K562 (cell line): ENCODE measurements at regions not wholly inside any gene's neighbourhood (a gene's known extent, or its start where the extent isn't known, plus 50 kb on each side); places are given as distances from the start of the nearest gene placed in this dataset.
"Not testable (repeated sequence)": the region's sequence is repeated elsewhere in the genome, so short reads cannot be mapped to it uniquely, and the experiment has no call there.

ENCODE experiments used
- ATAC-seq: fragments of 200-7000 bp; cut with Tn5 transposase; 3 replicates; pipeline ENCODE4 v1.9.1; 2020; ENCODE audit warnings: moderate library complexity
- BruUV-seq: library from RNA; stranded (reverse); fragments of 400-500 nt; replicated peaks from 2 replicates; lab custom pipeline; 2021; lab: Mats Ljungman, UMichigan
- CTCF ChIA-PET: fragments of 300-600 bp; formaldehyde crosslinking; extraction: SDS; loops from one replicate; lab custom pipeline; 2021; ENCODE audit warnings: low intra/inter-chr PET ratio; lab: Yijun Ruan, JAX
- POLR2A ChIA-PET: fragments of 300-600, 350-650 bp; sonication (Branson Sonifier 250); formaldehyde crosslinking; extraction: SDS; loops from one replicate; lab custom pipeline; 2021; ENCODE audit warnings: antibody characterized with exemption, inconsistent platforms; lab: Yijun Ruan, JAX
- DNase-seq, 4 experiments: peaks; one replicate each; pipeline versions ENCODE4 v3.0.0 to v3.0.0-alpha.2; 2011 to 2018; ENCODE audit warnings: low spot score in 3 of 4, mixed read lengths in 3 of 4; ENCODE audit errors: extremely low read depth in 1 of 4
- FAIRE-seq: peaks from 2 replicates; lab custom pipeline; 2011; peaks lifted over from hg19 to GRCh38; lab: Jason Lieb, UNC
- H2AFZ ChIP-seq: 2 replicates; pipeline ENCODE4 v1.6.0; 2011; ENCODE audit warnings: low read depth, low read length, control low read depth, inconsistent platforms
- H3K27ac ChIP-seq: fragments of 200-600 bp; 3 replicates; pipeline ENCODE4 v1.8.0; 2011; ENCODE audit warnings: low read depth, mild to moderate bottlenecking, control low read depth, inconsistent platforms, low read length, moderate library complexity, mixed read lengths; ENCODE audit errors: extremely low read depth
- H3K27me3 ChIP-seq, 2 experiments: fragments of 300-600 bp in 1 of 2; 2 replicates in 1 of 2; 3 replicates in 1 of 2; pipeline versions ENCODE4 v1.6.0 to v1.8.0; 2011; ENCODE audit warnings: inconsistent platforms in 2 of 2, low read length in 2 of 2, mild to moderate bottlenecking in 1 of 2, mixed read lengths in 1 of 2, moderate library complexity in 1 of 2; ENCODE audit not compliant: control insufficient read depth in 2 of 2, insufficient read depth in 2 of 2
- H3K36me3 ChIP-seq: fragments of 300-600 bp; 3 replicates; pipeline ENCODE4 v1.8.0; 2011; ENCODE audit warnings: mild to moderate bottlenecking, low read length, inconsistent platforms; ENCODE audit not compliant: control insufficient read depth, insufficient read depth
- H3K4me1 ChIP-seq, 2 experiments: fragments of 200-600 bp in 1 of 2; replicated peaks in 1 of 2; 2 replicates in 1 of 2; 3 replicates in 1 of 2; pipeline versions ENCODE4 v1.5.1 to v1.8.0; 2011; ENCODE audit warnings: inconsistent platforms in 2 of 2, low read length in 2 of 2, mild to moderate bottlenecking in 1 of 2, mixed read lengths in 1 of 2, moderate library complexity in 1 of 2; ENCODE audit not compliant: control insufficient read depth in 2 of 2, insufficient read depth in 2 of 2
- H3K4me2 ChIP-seq: 2 replicates; pipeline ENCODE4 v1.6.1; 2011; ENCODE audit warnings: low read length, control low read depth, inconsistent platforms, mixed read lengths; ENCODE audit not compliant: insufficient read depth
- H3K4me3 ChIP-seq: fragments of 200-600 bp; sonication (generic), shearing (Covaris generic); 2 replicates; pipeline ENCODE4 v1.5.1; 2016; ENCODE audit warnings: control low read depth, inconsistent platforms
- H3K79me2 ChIP-seq: fragments of 200-600 bp; 3 replicates; pipeline ENCODE4 v1.8.0; 2011; ENCODE audit warnings: low read length, inconsistent platforms; ENCODE audit not compliant: control insufficient read depth, insufficient read depth
- H3K9ac ChIP-seq, 2 experiments: 2 replicates each; pipeline versions ENCODE4 v1.6.0 to v1.6.1; 2011; ENCODE audit warnings: low read depth in 2 of 2, low read length in 2 of 2, control low read depth in 1 of 2, inconsistent platforms in 1 of 2, mild to moderate bottlenecking in 1 of 2, mixed read lengths in 1 of 2; ENCODE audit not compliant: insufficient read depth in 1 of 2
- H3K9me1 ChIP-seq: one replicate; pipeline ENCODE4 v1.6.0; 2011; ENCODE audit warnings: inconsistent platforms, mild to moderate bottlenecking, low read length, moderate library complexity; ENCODE audit not compliant: control insufficient read depth, insufficient read depth
- H3K9me3 ChIP-seq: replicated peaks from 2 replicates; pipeline ENCODE4 v1.5.1; 2011; ENCODE audit warnings: low read depth, low read length, inconsistent platforms; ENCODE audit not compliant: control insufficient read depth, insufficient read depth
- H4K20me1 ChIP-seq: replicated peaks from 2 replicates; pipeline ENCODE4 v1.6.1; 2011; ENCODE audit warnings: low read length, inconsistent platforms, mixed read lengths; ENCODE audit not compliant: control insufficient read depth, insufficient read depth
- WGBS: fragments of 100-300 bp; shearing (Covaris generic); methylation state at CpG from one replicate; pipeline ENCODE4 v1.1.6; 2016; ENCODE audit warnings: low coverage, mixed read lengths; ENCODE audit not compliant: insufficient coverage; ENCODE audit errors: missing lambda C conversion rate; 5-methylcytosine and 5-hydroxymethylcytosine counted together
- in situ Hi-C: fragments of 300-500 bp; cut with MboI; formaldehyde crosslinking; loops from 4 replicates; pipeline ENCODE4 v1.15.0; 2018; ENCODE audit warnings: inconsistent platforms, mixed read lengths
- intact Hi-C: fragments of 100-400 bp; cut with micrococcal nuclease; formaldehyde crosslinking; loops from 2 replicates; pipeline ENCODE4 v1.14.2; 2022
- TF ChIP-seq, protein P1 (sequence below), 3 experiments: IDR thresholded peaks in 2 of 3; conservative IDR thresholded peaks in 1 of 3; 2 replicates each; pipeline ENCODE4 v1.5.1; 2011 to 2012; ENCODE audit warnings: low read length in 3 of 3, mild to moderate bottlenecking in 3 of 3, control low read depth in 2 of 3, improper control_type of control experiment in 1 of 3, inconsistent platforms in 1 of 3, low read depth in 1 of 3, mixed read lengths in 1 of 3, moderate library complexity in 1 of 3; ENCODE audit not compliant: insufficient read depth in 2 of 3

GRCh38 chr2:90237923-90238361 lies 1546.5 kb downstream of the RPIA start:
- FAIRE-seq, H3K36me3 ChIP-seq, POLR2A ChIA-PET, H3K27me3 ChIP-seq, H3K9me3 ChIP-seq, CTCF ChIA-PET, H3K27ac ChIP-seq, H3K4me2 ChIP-seq, intact Hi-C loops, H3K4me1 ChIP-seq, H3K79me2 ChIP-seq, H3K9ac ChIP-seq, H4K20me1 ChIP-seq, BruUV-seq, in situ Hi-C loops, H3K4me3 ChIP-seq, H3K9me1 ChIP-seq, H2AFZ ChIP-seq: not testable (repeated sequence)
- 3% methylated on average over 22 of the region's 31 CpGs for WGBS
- TF ChIP-seq, protein P1, sequence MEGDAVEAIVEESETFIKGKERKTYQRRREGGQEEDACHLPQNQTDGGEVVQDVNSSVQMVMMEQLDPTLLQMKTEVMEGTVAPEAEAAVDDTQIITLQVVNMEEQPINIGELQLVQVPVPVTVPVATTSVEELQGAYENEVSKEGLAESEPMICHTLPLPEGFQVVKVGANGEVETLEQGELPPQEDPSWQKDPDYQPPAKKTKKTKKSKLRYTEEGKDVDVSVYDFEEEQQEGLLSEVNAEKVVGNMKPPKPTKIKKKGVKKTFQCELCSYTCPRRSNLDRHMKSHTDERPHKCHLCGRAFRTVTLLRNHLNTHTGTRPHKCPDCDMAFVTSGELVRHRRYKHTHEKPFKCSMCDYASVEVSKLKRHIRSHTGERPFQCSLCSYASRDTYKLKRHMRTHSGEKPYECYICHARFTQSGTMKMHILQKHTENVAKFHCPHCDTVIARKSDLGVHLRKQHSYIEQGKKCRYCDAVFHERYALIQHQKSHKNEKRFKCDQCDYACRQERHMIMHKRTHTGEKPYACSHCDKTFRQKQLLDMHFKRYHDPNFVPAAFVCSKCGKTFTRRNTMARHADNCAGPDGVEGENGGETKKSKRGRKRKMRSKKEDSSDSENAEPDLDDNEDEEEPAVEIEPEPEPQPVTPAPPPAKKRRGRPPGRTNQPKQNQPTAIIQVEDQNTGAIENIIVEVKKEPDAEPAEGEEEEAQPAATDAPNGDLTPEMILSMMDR (IDR thresholded peaks at IDR 0.05 in 2 of 3, conservative IDR thresholded peaks at IDR 0.05 in 1 of 3; ENCODE audit: insufficient read depth in 2 of 3, low read depth in 1 of 3, low read length in 3 of 3), result peak in 2 of 3 experiments; percentile 31 to 35; a peak in 3 of 6 replicates
- peak; percentile 49; the same call in 1 of the 3 replicates for ATAC-seq
- DNase-seq, result peak in 1 of 4 experiments; percentile 22

- POLR2A ChIA-PET, H3K27me3 ChIP-seq, intact Hi-C loops, H3K4me1 ChIP-seq, ATAC-seq, H3K36me3 ChIP-seq, H3K27ac ChIP-seq, BruUV-seq, in situ Hi-C loops, H3K4me2 ChIP-seq, FAIRE-seq, H3K79me2 ChIP-seq, CTCF ChIA-PET, H3K9me1 ChIP-seq, H3K9ac ChIP-seq, H3K4me3 ChIP-seq, H2AFZ ChIP-seq, DNase-seq, H3K9me3 ChIP-seq, H4K20me1 ChIP-seq: not testable (repeated sequence)
- 2% methylated on average over 24 of the region's 43 CpGs for WGBS
Measured at GRCh38 chr2:90238505-90239230, 1547.2 kb downstream of the RPIA start.
